ENCODE measurements at regions not wholly inside any gene's neighbourhood (a gene's known extent, or its start where the extent isn't known, plus 50 kb on each side); places are given as distances from the start of the nearest gene placed in this dataset.

GRCh38 chr20:34175079-34175478, 63.0 kb upstream of the EIF2S2 start:
- no peak for TF ChIP-seq POLR2AphosphoS5 (IDR thresholded peaks at IDR 0.05; ENCODE audit: low read depth)
- TF ChIP-seq CTCF (conservative IDR thresholded peaks at IDR 0.05; ENCODE audit: low read depth in 2 of 2) = no peak
- TF ChIP-seq REST (IDR thresholded peaks at IDR 0.05; ENCODE audit: unreplicated experiment) = no peak
